GM18498 (cell line): ENCODE measurements at regions not wholly inside any gene's neighbourhood (a gene's known extent, or its start where the extent isn't known, plus 50 kb on each side); places are given as distances from the start of the nearest gene placed in this dataset.

Experiments used
- ATAC-seq: cut with Tn5 transposase; IDR thresholded peaks from one replicate; pipeline ENCODE4 v1.9.1; 2021; ENCODE audit warnings: mild to moderate bottlenecking, moderate library complexity; ENCODE audit not compliant: unreplicated experiment

DNA sequence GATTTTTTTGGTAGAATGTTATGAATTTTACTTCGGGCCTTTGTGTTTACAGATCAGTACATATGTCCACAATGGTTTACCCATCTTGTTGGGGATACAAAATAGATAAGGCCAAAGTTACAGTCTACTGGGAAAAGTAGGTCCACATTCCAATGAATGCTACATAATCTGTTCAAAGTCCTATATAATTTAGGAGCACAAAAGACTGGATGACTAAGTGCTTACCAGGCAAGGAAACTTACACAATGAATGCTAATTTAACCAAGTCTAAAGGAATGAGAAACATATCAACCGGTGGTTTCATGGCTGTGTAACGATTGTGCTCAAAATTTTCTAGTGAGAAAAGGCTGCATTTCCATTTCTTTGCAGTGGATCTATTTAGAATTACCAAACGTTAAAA lies 97.4 kb upstream of the TRPM3 start:
- ATAC-seq = no peak

DNA sequence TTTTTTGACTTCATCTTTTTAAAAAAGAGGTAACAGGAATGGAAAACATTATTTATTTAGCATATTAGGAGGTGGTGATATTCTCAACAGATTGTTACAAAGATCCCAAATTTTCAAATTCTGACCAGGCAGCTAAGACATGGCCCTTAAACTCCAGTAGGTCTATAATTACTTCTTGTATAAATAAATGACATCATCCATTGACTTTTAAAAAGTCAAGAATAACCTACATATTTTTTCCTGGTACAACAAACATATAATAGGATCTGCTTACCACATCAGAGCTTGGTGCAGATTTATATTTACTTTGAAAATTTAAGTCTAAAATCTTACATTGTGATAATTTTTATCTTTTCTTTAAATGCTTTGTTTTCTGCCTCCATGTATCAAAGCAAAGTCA lies 92.2 kb upstream of the TRPM3 start:
- ATAC-seq = no peak

GRCh38 chr9:71210326-71210725 lies 88.9 kb upstream of the TRPM3 start:
- ATAC-seq = no peak

- ATAC-seq = no peak
These were observed 88.5 kb upstream of the TRPM3 start for GRCh38 chr9:71209890-71210289.

DNA sequence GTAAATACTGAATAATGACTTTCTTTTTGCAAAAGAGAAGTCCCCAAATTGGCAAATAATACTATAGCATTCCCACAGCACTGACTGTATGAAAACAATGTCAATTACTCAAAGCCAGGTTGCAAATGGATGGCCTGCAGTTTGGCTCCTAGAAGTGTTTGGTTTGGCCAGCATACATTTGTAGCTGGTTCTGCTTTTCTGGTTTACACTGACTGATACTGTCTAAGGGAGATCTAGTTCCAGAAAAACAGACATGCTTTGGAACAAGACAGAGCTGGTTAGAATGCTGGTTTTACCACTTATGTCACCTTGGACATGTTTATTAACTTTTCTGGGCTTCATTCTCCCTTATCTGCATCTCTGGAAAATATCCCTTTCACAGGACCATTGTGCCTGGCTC lies 81.5 kb upstream of the TRPM3 start:
- no peak for ATAC-seq

GRCh38 chr9:71191708-71192107 lies 70.3 kb upstream of the TRPM3 start:
- ATAC-seq = no peak

- ATAC-seq = no peak
These were observed 61.8 kb upstream of the TRPM3 start for GRCh38 chr9:71183251-71183650.

DNA sequence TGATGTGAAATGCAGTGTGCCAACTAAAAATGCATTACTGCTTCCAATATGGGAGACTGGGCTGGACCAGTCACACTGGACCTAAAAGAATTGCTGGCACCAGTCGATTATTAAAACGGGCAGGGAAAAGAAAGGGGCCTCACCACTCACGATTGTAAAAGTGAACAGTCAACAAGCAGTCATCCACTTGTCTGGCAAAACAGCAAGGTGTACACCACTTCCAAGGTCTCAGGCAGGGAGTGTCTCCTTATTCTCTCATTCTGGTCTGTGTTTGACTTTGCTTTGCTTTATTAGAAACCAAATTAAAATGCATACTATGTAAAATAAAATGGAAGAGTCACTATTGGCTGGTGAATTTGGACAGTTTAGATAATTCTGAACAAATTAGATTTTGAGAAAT lies 57.8 kb upstream of the TRPM3 start:
- no peak for ATAC-seq

DNA sequence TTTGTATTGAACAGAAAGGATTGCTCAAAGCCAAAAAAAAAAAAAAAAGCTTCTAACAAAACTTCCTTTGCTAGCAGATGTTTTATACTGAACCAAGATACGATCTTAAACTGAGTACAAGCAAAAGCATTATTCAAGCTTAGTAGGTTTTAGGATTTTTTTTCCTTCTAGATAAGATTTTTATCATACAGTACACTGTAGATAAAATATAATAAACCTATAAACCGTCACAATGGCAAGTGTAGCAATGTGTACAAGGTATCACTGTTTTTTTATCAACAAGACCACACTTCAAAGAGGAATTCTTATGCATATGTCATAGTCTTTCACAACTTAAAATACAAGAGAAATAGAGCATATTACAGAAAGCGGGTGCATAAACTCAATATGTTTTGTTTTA lies 56.5 kb upstream of the TRPM3 start:
- no peak for ATAC-seq

GRCh38 chr9:71171517-71171916 lies 50.1 kb upstream of the TRPM3 start:
- no peak for ATAC-seq
